Neural progenitor cell (in vitro differentiated cells): ENCODE measurements at regions not wholly inside any gene's neighbourhood (a gene's known extent, or its start where the extent isn't known, plus 50 kb on each side); places are given as distances from the start of the nearest gene placed in this dataset.

ENCODE experiments used
- EZH2phosphoT487 ChIP-seq: fragments of 200-600 bp; sonication (generic); IDR thresholded peaks from 2 replicates; pipeline ENCODE4 v1.6.1; 2017; ENCODE audit warnings: antibody characterized with exemption
- TF ChIP-seq, protein P1 (sequence below): fragments of 200-600 bp; sonication (generic); IDR thresholded peaks from 2 replicates; pipeline ENCODE4 v1.5.1; 2017; ENCODE audit warnings: antibody characterized with exemption, mild to moderate bottlenecking

DNA sequence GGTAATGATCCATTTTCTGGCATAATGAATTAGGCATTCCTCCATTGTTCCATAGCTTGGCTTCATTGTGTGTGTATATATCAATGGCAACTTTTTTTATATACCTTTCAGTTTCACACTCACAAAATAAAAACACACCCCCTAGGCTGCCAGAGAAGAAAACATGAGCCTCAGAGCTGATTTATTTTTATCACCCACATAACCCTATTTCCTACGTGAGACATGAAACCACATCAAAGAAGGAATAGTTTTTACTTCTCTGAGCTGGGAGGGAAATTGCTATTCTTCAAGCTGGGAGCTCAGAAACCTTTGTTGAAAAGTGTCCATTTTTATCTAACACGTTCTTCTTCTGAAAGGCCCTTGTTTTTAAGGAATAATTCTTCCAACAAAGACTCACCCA lies 126.7 kb upstream of the RAI2 start:
- TF ChIP-seq, protein P1, sequence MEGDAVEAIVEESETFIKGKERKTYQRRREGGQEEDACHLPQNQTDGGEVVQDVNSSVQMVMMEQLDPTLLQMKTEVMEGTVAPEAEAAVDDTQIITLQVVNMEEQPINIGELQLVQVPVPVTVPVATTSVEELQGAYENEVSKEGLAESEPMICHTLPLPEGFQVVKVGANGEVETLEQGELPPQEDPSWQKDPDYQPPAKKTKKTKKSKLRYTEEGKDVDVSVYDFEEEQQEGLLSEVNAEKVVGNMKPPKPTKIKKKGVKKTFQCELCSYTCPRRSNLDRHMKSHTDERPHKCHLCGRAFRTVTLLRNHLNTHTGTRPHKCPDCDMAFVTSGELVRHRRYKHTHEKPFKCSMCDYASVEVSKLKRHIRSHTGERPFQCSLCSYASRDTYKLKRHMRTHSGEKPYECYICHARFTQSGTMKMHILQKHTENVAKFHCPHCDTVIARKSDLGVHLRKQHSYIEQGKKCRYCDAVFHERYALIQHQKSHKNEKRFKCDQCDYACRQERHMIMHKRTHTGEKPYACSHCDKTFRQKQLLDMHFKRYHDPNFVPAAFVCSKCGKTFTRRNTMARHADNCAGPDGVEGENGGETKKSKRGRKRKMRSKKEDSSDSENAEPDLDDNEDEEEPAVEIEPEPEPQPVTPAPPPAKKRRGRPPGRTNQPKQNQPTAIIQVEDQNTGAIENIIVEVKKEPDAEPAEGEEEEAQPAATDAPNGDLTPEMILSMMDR = no peak
- no peak for TF ChIP-seq EZH2phosphoT487
